ENCODE measurements at regions not wholly inside any gene's neighbourhood (a gene's known extent, or its start where the extent isn't known, plus 50 kb on each side); places are given as distances from the start of the nearest gene placed in this dataset.

GRCh38 chr12:19953734-19954133 is 414.6 kb upstream of the PDE3A start:
- DNase-seq (ENCODE audit: extremely low spot score), result no peak
- TF ChIP-seq CTBP1 (IDR thresholded peaks at IDR 0.05; ENCODE audit: borderline replicate concordance) (no peak), TARDBP (IDR thresholded peaks at IDR 0.05) (no peak), ARNT (IDR thresholded peaks at IDR 0.05) (no peak), SP1 (IDR thresholded peaks at IDR 0.05) (no peak), BHLHE40 (IDR thresholded peaks at IDR 0.05; ENCODE audit: borderline replicate concordance) (no peak), FOXK2 (IDR thresholded peaks at IDR 0.05) (no peak), L3MBTL2 (conservative IDR thresholded peaks at IDR 0.05) (no peak)
- ChIA-PET POLR2A (no interaction called here), CTCF (no interaction called here)

- CTCF ChIA-PET, result no interaction called here
- POLR2A ChIA-PET, result no interaction called here
- DNase-seq (ENCODE audit: extremely low spot score), result no peak
- no peak for TF ChIP-seq L3MBTL2 (conservative IDR thresholded peaks at IDR 0.05)
- TF ChIP-seq FOXM1 (IDR thresholded peaks at IDR 0.05; ENCODE audit: borderline replicate concordance), result no peak
- no peak for TF ChIP-seq ARNT (IDR thresholded peaks at IDR 0.05)
Measured at GRCh38 chr12:19954163-19954562, 414.2 kb upstream of the PDE3A start.

GRCh38 chr12:19957308-19958125 is 410.8 kb upstream of the PDE3A start:
- ChIA-PET POLR2A (no interaction called here), CTCF (no interaction called here)
- TF ChIP-seq ELF4 (IDR thresholded peaks at IDR 0.05), result no peak
- TF ChIP-seq HDGF (IDR thresholded peaks at IDR 0.05; ENCODE audit: borderline replicate concordance), result no peak
- TF ChIP-seq SP1 (IDR thresholded peaks at IDR 0.05), result no peak
- no peak for TF ChIP-seq L3MBTL2 (conservative IDR thresholded peaks at IDR 0.05)
- no peak for TF ChIP-seq TARDBP (IDR thresholded peaks at IDR 0.05)
- TF ChIP-seq FOXA1 (IDR thresholded peaks at IDR 0.05), result no peak
- no peak for TF ChIP-seq ARNT (IDR thresholded peaks at IDR 0.05)
- TF ChIP-seq CTBP1 (IDR thresholded peaks at IDR 0.05; ENCODE audit: borderline replicate concordance), result no peak
- no peak for DNase-seq (ENCODE audit: extremely low spot score)

GRCh38 chr12:19958389-19958788 is 409.9 kb upstream of the PDE3A start:
- ChIA-PET POLR2A (no interaction called here), CTCF (no interaction called here)
- DNase-seq (ENCODE audit: extremely low spot score), result no peak
- no peak for TF ChIP-seq SUZ12 (IDR thresholded peaks at IDR 0.05)
- TF ChIP-seq LEF1 (IDR thresholded peaks at IDR 0.05; ENCODE audit: borderline replicate concordance), result no peak
- TF ChIP-seq FOXK2 (IDR thresholded peaks at IDR 0.05), result no peak
- TF ChIP-seq SP1 (IDR thresholded peaks at IDR 0.05), result no peak
- no peak for TF ChIP-seq PKNOX1 (IDR thresholded peaks at IDR 0.05)
- TF ChIP-seq HDGF (IDR thresholded peaks at IDR 0.05; ENCODE audit: borderline replicate concordance), result no peak
- TF ChIP-seq BHLHE40 (IDR thresholded peaks at IDR 0.05; ENCODE audit: borderline replicate concordance), result no peak
- no peak for TF ChIP-seq FOXM1 (IDR thresholded peaks at IDR 0.05; ENCODE audit: borderline replicate concordance)

- POLR2A ChIA-PET, result no interaction called here
- TF ChIP-seq ELF4 (IDR thresholded peaks at IDR 0.05), result no peak
- TF ChIP-seq ZNF384 (IDR thresholded peaks at IDR 0.05), result no peak
- no peak for TF ChIP-seq NFRKB (IDR thresholded peaks at IDR 0.05)
- no peak for TF ChIP-seq ARNT (IDR thresholded peaks at IDR 0.05)
- TF ChIP-seq TARDBP (IDR thresholded peaks at IDR 0.05), result no peak
- no peak for TF ChIP-seq CTBP1 (IDR thresholded peaks at IDR 0.05; ENCODE audit: borderline replicate concordance)
- no peak for TF ChIP-seq BHLHE40 (IDR thresholded peaks at IDR 0.05; ENCODE audit: borderline replicate concordance)
- no peak for TF ChIP-seq L3MBTL2 (conservative IDR thresholded peaks at IDR 0.05)
- TF ChIP-seq PKNOX1 (IDR thresholded peaks at IDR 0.05), result no peak
- TF ChIP-seq SUZ12 (IDR thresholded peaks at IDR 0.05), result no peak
- no peak for TF ChIP-seq FOXM1 (IDR thresholded peaks at IDR 0.05; ENCODE audit: borderline replicate concordance)
- TF ChIP-seq SP1 (IDR thresholded peaks at IDR 0.05), result no peak
- TF ChIP-seq LEF1 (IDR thresholded peaks at IDR 0.05; ENCODE audit: borderline replicate concordance), result no peak
- DNase-seq (ENCODE audit: extremely low spot score), result no peak
- CTCF ChIA-PET, result no interaction called here
Measured at GRCh38 chr12:19959353-19959752, 409.0 kb upstream of the PDE3A start.

GRCh38 chr12:19960527-19960926 is 407.8 kb upstream of the PDE3A start:
- CTCF ChIA-PET, result no interaction called here
- DNase-seq (ENCODE audit: extremely low spot score), result no peak
- POLR2A ChIA-PET, result no interaction called here
- TF ChIP-seq ARNT (IDR thresholded peaks at IDR 0.05), result no peak
- TF ChIP-seq SP1 (IDR thresholded peaks at IDR 0.05), result no peak
- TF ChIP-seq HDGF (IDR thresholded peaks at IDR 0.05; ENCODE audit: borderline replicate concordance), result no peak
- no peak for TF ChIP-seq SUZ12 (IDR thresholded peaks at IDR 0.05)
- no peak for TF ChIP-seq ZNF384 (IDR thresholded peaks at IDR 0.05)
- no peak for TF ChIP-seq FOXM1 (IDR thresholded peaks at IDR 0.05; ENCODE audit: borderline replicate concordance)
- TF ChIP-seq TARDBP (IDR thresholded peaks at IDR 0.05), result no peak
- TF ChIP-seq BHLHE40 (IDR thresholded peaks at IDR 0.05; ENCODE audit: borderline replicate concordance), result no peak
- no peak for TF ChIP-seq FOXK2 (IDR thresholded peaks at IDR 0.05)
- no peak for TF ChIP-seq L3MBTL2 (conservative IDR thresholded peaks at IDR 0.05)
- TF ChIP-seq ELF4 (IDR thresholded peaks at IDR 0.05), result no peak
- TF ChIP-seq FOXA1 (IDR thresholded peaks at IDR 0.05), result no peak
- no peak for TF ChIP-seq CTBP1 (IDR thresholded peaks at IDR 0.05; ENCODE audit: borderline replicate concordance)
- no peak for TF ChIP-seq LEF1 (IDR thresholded peaks at IDR 0.05; ENCODE audit: borderline replicate concordance)

- TF ChIP-seq FOXM1 (IDR thresholded peaks at IDR 0.05; ENCODE audit: borderline replicate concordance) (no peak), ZNF384 (IDR thresholded peaks at IDR 0.05) (no peak)
- POLR2A ChIA-PET, result no interaction called here
- CTCF ChIA-PET, result no interaction called here
- DNase-seq (ENCODE audit: extremely low spot score), result no peak
Measured at GRCh38 chr12:19962192-19962591, 406.1 kb upstream of the PDE3A start.

Data from HEK293T (cell line).